Fibroblast of villous mesenchyme (primary cell): ENCODE measurements at regions not wholly inside any gene's neighbourhood (a gene's known extent, or its start where the extent isn't known, plus 50 kb on each side); places are given as distances from the start of the nearest gene placed in this dataset.

Experiments used
- DNase-seq: peaks from one replicate; pipeline ENCODE4 v3.0.0-alpha.2; 2010; ENCODE audit warnings: low read depth
- H3K4me3 ChIP-seq: 2 replicates; pipeline ENCODE4 v1.5.1; 2011; ENCODE audit warnings: low read depth, mild to moderate bottlenecking, low read length
- TF ChIP-seq, protein P1 (sequence below): IDR thresholded peaks from 2 replicates; pipeline ENCODE4 v1.5.1; 2012; ENCODE audit warnings: low read depth, mild to moderate bottlenecking, low read length; ENCODE audit not compliant: insufficient read depth

DNA sequence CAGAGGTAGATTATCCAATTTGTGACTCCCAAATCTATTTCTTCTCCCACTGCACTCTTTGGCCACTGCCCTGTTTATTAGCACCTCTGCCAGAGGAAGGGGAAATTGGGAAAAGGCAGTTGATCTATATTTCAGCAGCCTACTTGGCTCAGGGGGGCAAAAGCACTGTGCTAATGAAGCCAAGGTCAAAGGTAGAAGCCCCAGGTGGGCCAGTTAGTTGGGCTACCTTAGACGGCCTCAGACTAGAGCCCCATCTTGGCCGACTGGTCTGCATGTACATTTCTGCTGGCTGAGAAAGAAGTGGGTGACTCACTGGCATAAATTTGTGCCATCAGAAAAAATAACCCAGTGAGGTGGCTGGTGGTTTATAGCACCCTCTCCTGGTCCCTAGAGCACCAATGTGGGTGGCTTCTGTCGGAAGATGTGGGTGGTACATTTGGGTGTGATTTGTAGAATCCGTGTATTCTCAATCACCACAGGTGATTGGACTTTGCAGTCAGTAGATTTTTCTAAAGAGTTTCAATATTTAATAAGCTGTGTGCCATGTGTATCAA is 293.3 kb upstream of the MKI67 start:
- TF ChIP-seq, protein P1, sequence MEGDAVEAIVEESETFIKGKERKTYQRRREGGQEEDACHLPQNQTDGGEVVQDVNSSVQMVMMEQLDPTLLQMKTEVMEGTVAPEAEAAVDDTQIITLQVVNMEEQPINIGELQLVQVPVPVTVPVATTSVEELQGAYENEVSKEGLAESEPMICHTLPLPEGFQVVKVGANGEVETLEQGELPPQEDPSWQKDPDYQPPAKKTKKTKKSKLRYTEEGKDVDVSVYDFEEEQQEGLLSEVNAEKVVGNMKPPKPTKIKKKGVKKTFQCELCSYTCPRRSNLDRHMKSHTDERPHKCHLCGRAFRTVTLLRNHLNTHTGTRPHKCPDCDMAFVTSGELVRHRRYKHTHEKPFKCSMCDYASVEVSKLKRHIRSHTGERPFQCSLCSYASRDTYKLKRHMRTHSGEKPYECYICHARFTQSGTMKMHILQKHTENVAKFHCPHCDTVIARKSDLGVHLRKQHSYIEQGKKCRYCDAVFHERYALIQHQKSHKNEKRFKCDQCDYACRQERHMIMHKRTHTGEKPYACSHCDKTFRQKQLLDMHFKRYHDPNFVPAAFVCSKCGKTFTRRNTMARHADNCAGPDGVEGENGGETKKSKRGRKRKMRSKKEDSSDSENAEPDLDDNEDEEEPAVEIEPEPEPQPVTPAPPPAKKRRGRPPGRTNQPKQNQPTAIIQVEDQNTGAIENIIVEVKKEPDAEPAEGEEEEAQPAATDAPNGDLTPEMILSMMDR = no peak

GRCh38 chr10:128420623-128421022 is 294.4 kb upstream of the MKI67 start:
- H3K4me3 ChIP-seq = no peak overlapping the region
- TF ChIP-seq, protein P1 = no peak
- no peak for DNase-seq

More for the DNA sequence above, 293.3 kb upstream of the MKI67 start:
- no peak overlapping the region for H3K4me3 ChIP-seq
- DNase-seq = no peak

GRCh38 chr10:128421371-128422160 is 295.3 kb upstream of the MKI67 start:
- DNase-seq = no peak
- H3K4me3 ChIP-seq = no peak overlapping the region
- TF ChIP-seq, protein P1 = no peak

DNA sequence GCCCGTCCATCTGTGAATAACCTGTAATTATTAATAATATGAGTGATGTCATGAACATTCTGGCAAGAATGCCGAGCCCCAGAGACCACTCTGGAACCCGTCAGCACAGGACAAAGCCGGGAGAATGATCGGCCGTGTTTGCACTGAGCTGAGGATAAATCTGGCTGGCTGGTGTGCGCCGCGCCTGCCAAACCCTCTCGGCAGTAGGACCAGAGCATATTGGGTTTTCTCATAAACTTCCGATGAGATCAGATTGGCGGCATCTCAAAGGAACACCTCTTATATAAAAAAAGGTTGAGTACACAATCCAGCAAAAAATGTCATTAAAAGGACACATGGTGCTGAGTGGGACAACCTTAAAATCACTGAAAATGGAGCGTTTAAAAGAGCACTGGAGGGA is 296.0 kb upstream of the MKI67 start:
- H3K4me3 ChIP-seq = no peak overlapping the region
- TF ChIP-seq, protein P1 = no peak

DNA sequence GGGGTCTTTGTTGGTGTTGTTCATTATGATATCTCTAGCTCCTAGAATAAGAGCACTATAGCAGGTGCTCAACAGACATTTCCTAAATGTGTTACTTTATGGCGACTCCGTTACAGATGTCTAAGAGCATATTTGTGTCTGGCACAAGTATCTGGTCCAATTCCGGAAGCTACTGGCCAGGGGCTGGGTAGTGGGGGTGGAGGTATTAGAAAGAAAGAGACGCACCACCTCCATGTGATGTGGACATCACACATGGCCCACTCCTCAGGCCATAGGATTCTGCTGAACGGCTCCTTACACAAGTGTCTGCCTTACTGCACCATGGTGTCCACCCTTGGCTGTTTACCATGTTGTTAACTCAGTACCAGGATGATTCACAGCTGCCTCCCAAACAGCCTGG is 296.8 kb upstream of the MKI67 start:
- TF ChIP-seq, protein P1 = no peak
- no peak overlapping the region for H3K4me3 ChIP-seq
- no peak for DNase-seq

More for the DNA sequence above, 296.0 kb upstream of the MKI67 start:
- no peak for DNase-seq

DNA sequence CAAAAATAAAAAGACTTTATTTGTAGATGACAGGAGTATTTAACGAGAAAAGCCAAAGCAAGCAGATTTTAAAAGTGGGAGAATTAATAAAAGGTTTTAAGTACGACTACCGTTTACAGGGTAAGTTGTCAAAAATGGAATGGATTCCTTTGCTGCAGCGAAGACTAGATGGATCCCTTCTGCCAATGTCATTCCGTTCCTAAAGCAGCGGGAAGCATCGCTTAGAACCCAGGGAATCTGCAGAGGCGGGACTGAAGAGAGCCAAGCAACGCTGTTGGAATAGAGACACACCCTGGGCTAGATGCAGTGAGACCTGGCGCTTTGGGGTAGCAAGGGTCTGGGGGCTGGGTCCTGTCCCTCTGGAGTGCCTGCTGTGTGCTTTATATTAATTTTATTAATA is 303.1 kb upstream of the MKI67 start:
- H3K4me3 ChIP-seq = no peak overlapping the region
- DNase-seq = no peak
- TF ChIP-seq, protein P1 = no peak
